Trophoblast cell (in vitro differentiated cells and primary cell): ENCODE measurements at regions not wholly inside any gene's neighbourhood (a gene's known extent, or its start where the extent isn't known, plus 50 kb on each side); places are given as distances from the start of the nearest gene placed in this dataset.
A peak's percentile ranks its signal among the peaks of the same experiment; 100 is the strongest.

Source experiments
- DNase-seq, 2 donors: peaks; one replicate each; pipeline ENCODE4 v3.0.0-alpha.2; 2016
- H2AFZ ChIP-seq: 2 replicates; pipeline ENCODE4 v1.6.1; 2013; ENCODE audit warnings: low read length, moderate library complexity, mild to moderate bottlenecking; ENCODE audit not compliant: insufficient read depth, poor library complexity
- H2AK5ac ChIP-seq: 2 replicates; pipeline ENCODE4 v1.6.1; 2013; ENCODE audit warnings: mild to moderate bottlenecking, low read length
- H2BK120ac ChIP-seq: 2 replicates; pipeline ENCODE4 v1.6.1; 2013; ENCODE audit warnings: low read length, mild to moderate bottlenecking, moderate library complexity; ENCODE audit not compliant: insufficient read depth, poor library complexity
- H2BK12ac ChIP-seq: 2 replicates; pipeline ENCODE4 v1.6.1; 2013; ENCODE audit warnings: mild to moderate bottlenecking, low read length, moderate library complexity
- H2BK5ac ChIP-seq: 2 replicates; pipeline ENCODE4 v1.6.1; 2013; ENCODE audit warnings: low read length, low read depth, moderate library complexity, mild to moderate bottlenecking; ENCODE audit not compliant: poor library complexity
- H3K14ac ChIP-seq: 2 replicates; pipeline ENCODE4 v1.6.1; 2013; ENCODE audit warnings: mild to moderate bottlenecking, low read length
- H3K18ac ChIP-seq: 2 replicates; pipeline ENCODE4 v1.6.1; 2013; ENCODE audit warnings: mild to moderate bottlenecking, low read length
- H3K23ac ChIP-seq: 2 replicates; pipeline ENCODE4 v1.6.1; 2013; ENCODE audit warnings: low read length
- H3K27ac ChIP-seq: 2 replicates; pipeline ENCODE4 v1.5.1; 2013; ENCODE audit warnings: low read depth, mild to moderate bottlenecking, inconsistent platforms, low read length, moderate library complexity
- H3K27me3 ChIP-seq: 2 replicates; pipeline ENCODE4 v1.6.1; 2013; ENCODE audit warnings: inconsistent platforms, mild to moderate bottlenecking, low read length, moderate library complexity; ENCODE audit not compliant: insufficient read depth
- H3K36me3 ChIP-seq, 2 experiments: 1 replicate in 1 of 2; 2 replicates in 1 of 2; pipeline ENCODE4 v1.6.1; 2013; ENCODE audit warnings: low read length in 2 of 2, mild to moderate bottlenecking in 2 of 2, moderate library complexity in 1 of 2; ENCODE audit not compliant: insufficient read depth in 2 of 2, control insufficient read depth in 1 of 2
- H3K4ac ChIP-seq: 2 replicates; pipeline ENCODE4 v1.6.1; 2013; ENCODE audit warnings: low read depth, mild to moderate bottlenecking, low read length, moderate library complexity
- H3K4me1 ChIP-seq, 2 experiments: 1 replicate in 1 of 2; 2 replicates in 1 of 2; pipeline ENCODE4 v1.6.1; 2013; ENCODE audit warnings: low read length in 2 of 2, mild to moderate bottlenecking in 2 of 2, moderate library complexity in 1 of 2; ENCODE audit not compliant: insufficient read depth in 2 of 2, control insufficient read depth in 1 of 2
- H3K4me2 ChIP-seq: 2 replicates; pipeline ENCODE4 v1.6.1; 2013; ENCODE audit warnings: inconsistent platforms, mild to moderate bottlenecking, low read length, moderate library complexity
- H3K4me3 ChIP-seq: 2 replicates; pipeline ENCODE4 v1.5.1; 2013; ENCODE audit warnings: mild to moderate bottlenecking, low read depth, low read length, inconsistent platforms
- H3K79me1 ChIP-seq: one replicate; pipeline ENCODE4 v1.6.1; 2013; ENCODE audit warnings: low read length
- H3K79me2 ChIP-seq: 2 replicates; pipeline ENCODE4 v1.6.1; 2013; ENCODE audit warnings: low read length, mild to moderate bottlenecking; ENCODE audit not compliant: control insufficient read depth, insufficient read depth, poor library complexity
- H3K9ac ChIP-seq: 2 replicates; pipeline ENCODE4 v1.6.1; 2013; ENCODE audit warnings: mild to moderate bottlenecking, low read length
- H3K9me3 ChIP-seq: 2 replicates; pipeline ENCODE4 v1.6.1; 2013; ENCODE audit warnings: low read depth, mild to moderate bottlenecking, control low read depth, inconsistent platforms, low read length; ENCODE audit not compliant: insufficient read depth
- H4K12ac ChIP-seq: 2 replicates; pipeline ENCODE4 v1.6.1; 2013; ENCODE audit warnings: low read depth, mild to moderate bottlenecking, low read length, moderate library complexity
- H4K8ac ChIP-seq: 2 replicates; pipeline ENCODE4 v1.6.1; 2013; ENCODE audit warnings: low read depth, mild to moderate bottlenecking, low read length, moderate library complexity
- H4K91ac ChIP-seq: one replicate; pipeline ENCODE4 v1.6.1; 2013; ENCODE audit warnings: low read depth, mild to moderate bottlenecking, low read length, moderate library complexity
- WGBS: extraction: QIAGEN DNeasy Blood & Tissue Kit; methylation state at CpG from one replicate; pipeline ENCODE4 v1.1.7; 2013; ENCODE audit warnings: missing lambda C conversion rate; ENCODE audit not compliant: insufficient read length, insufficient coverage; ENCODE audit errors: extremely low coverage; 5-methylcytosine and 5-hydroxymethylcytosine counted together

DNA sequence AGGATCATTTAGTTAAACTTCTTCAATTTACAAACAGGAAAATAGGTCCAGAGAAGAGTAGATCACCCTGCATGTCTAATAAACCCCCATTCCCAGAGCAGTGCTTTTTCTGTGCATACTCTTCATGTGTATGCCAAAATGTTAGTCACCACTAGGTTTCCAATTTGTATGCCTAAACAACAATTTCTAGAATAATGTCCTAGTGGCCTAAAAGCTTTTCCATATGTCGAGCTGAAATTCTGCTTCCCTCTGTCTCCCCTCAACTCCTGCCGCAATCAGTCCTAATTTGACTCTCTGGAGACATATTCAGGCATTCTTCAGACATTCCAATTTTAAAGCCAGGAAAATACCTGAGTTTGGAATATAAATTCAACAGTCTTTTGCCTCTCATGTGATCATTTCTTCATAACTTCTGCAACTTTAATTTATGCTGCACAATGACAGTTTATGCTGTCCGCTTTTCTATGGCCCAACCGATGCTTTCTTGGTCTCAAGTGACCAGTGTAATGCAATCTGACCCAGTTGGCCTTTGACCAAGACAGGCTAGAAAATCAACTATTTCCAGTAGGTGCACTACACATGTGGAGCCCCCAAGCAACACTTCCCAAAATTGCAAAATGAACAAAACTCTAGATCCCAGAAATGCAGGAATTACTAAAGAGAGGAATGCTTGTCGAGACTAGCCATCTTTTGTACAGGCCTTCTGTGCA lies 122.9 kb upstream of the FMR1 start:
- Histone ChIP-seq H4K91ac (no peak overlapping the region), H3K36me3 (no peaks in the 10 kb centered on the region)

DNA sequence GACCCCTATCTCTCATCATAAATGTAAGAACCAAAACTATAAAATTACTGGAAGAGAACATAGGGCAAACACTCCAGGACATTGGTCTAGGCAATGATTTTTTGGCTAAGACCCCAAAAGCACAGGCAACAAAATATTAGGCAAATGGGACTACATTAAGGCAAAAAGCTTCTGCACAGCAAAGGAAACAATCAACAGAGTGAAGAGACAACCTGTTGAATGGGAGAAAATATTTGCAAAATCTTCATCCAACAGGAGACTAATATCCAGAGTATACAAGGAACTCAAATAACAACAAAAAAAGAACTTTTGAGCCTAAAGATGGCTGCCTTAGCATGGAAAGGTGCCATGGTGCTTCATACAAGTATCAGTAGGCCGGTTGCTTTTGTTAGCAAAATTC lies 111.1 kb upstream of the FMR1 start:
- no peaks in the 10 kb centered on the region for H3K4me1 ChIP-seq
- no peak overlapping the region for H3K14ac ChIP-seq
- no peak overlapping the region for H2BK120ac ChIP-seq
- no peak overlapping the region for H3K18ac ChIP-seq
- no peak overlapping the region for H3K4ac ChIP-seq
- no peak overlapping the region for H3K27ac ChIP-seq
- H3K36me3 ChIP-seq: no peaks in the 10 kb centered on the region
- H2AFZ ChIP-seq: no peak overlapping the region
- no peaks in the 10 kb centered on the region for H3K79me2 ChIP-seq
- no peaks in the 10 kb centered on the region for H3K9me3 ChIP-seq
- no peak overlapping the region for H2BK12ac ChIP-seq
- WGBS: no CpG with 5 or more reads among the region's 1 CpG
- no peak overlapping the region for H4K12ac ChIP-seq
- no peak overlapping the region for H3K4me3 ChIP-seq
- H3K79me1 ChIP-seq: no peaks in the 10 kb centered on the region
- H3K4me2 ChIP-seq: no peak overlapping the region
- H3K23ac ChIP-seq: no peak overlapping the region
- H2BK5ac ChIP-seq: no peak overlapping the region
- no peaks in the 10 kb centered on the region for H3K27me3 ChIP-seq
- no peak overlapping the region for H4K91ac ChIP-seq
- no peak overlapping the region for H3K9ac ChIP-seq
- DNase-seq: no peak
- H4K8ac ChIP-seq: no peak overlapping the region
- no peak overlapping the region for H2AK5ac ChIP-seq

More for the DNA sequence above, 122.9 kb upstream of the FMR1 start:
- Histone ChIP-seq H3K23ac (no peak overlapping the region), H3K4me2 (no peak overlapping the region), H4K12ac (no peak overlapping the region), H3K18ac (no peak overlapping the region), H2BK5ac (no peak overlapping the region), H2BK12ac (no peak overlapping the region), H2BK120ac (no peak overlapping the region), H3K27ac (no peak overlapping the region), H3K27me3 (no peaks in the 10 kb centered on the region), H3K4me3 (no peak overlapping the region), H3K9me3 (no peaks in the 10 kb centered on the region), H2AFZ (no peak overlapping the region), H3K79me2 (no peaks in the 10 kb centered on the region), H3K9ac (no peak overlapping the region), H3K4ac (no peak overlapping the region), H3K14ac (no peak overlapping the region), H3K79me1 (no peaks in the 10 kb centered on the region), H3K4me1 (no peaks in the 10 kb centered on the region), H2AK5ac (no peak overlapping the region), H4K8ac (no peak overlapping the region)
- DNase-seq: no peak
- no CpG with 5 or more reads among the region's 5 CpGs for WGBS

DNA sequence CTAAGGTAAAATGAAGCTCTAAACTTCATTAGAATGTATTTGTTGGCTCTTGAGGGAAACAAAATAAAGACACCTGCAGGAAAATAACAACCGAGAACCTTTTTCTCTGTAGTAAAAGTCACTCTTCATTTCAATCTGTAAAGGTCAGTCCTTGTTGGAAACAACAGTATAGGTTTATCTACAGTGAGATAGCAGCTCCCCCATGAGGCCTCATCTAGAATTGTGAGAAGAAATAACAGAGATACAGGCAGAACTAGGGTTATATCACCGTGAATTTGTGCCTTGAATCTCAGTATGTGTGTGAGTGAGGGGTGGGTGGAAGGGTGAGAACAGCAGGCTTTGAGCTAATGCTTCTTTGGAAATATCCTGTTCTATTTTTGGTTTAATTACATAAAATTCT lies 107.8 kb upstream of the FMR1 start:
- no peaks in the 10 kb centered on the region for H3K9me3 ChIP-seq
- no peak overlapping the region for H2AK5ac ChIP-seq
- no peaks in the 10 kb centered on the region for H3K79me2 ChIP-seq
- H3K9ac ChIP-seq: no peak overlapping the region
- H4K91ac ChIP-seq: no peak overlapping the region
- H2BK5ac ChIP-seq: no peak overlapping the region
- no peak overlapping the region for H2BK120ac ChIP-seq
- no peak overlapping the region for H3K23ac ChIP-seq
- H3K4me3 ChIP-seq: no peak overlapping the region
- H3K79me1 ChIP-seq: no peaks in the 10 kb centered on the region
- H4K12ac ChIP-seq: no peak overlapping the region
- no CpG with 5 or more reads among the region's 2 CpGs for whole genome bisulfite sequencing
- H2BK12ac ChIP-seq: no peak overlapping the region
- H4K8ac ChIP-seq: no peak overlapping the region
- H3K27me3 ChIP-seq: no peaks in the 10 kb centered on the region
- H3K36me3 ChIP-seq: no peaks in the 10 kb centered on the region
- DNase-seq: peak in 1 of 2 donors; percentile 46
- H3K27ac ChIP-seq: no peak overlapping the region
- no peak overlapping the region for H3K4me2 ChIP-seq
- H3K18ac ChIP-seq: no peak overlapping the region
- H2AFZ ChIP-seq: no peak overlapping the region
- H3K14ac ChIP-seq: no peak overlapping the region
- no peaks in the 10 kb centered on the region for H3K4me1 ChIP-seq
- no peak overlapping the region for H3K4ac ChIP-seq

DNA sequence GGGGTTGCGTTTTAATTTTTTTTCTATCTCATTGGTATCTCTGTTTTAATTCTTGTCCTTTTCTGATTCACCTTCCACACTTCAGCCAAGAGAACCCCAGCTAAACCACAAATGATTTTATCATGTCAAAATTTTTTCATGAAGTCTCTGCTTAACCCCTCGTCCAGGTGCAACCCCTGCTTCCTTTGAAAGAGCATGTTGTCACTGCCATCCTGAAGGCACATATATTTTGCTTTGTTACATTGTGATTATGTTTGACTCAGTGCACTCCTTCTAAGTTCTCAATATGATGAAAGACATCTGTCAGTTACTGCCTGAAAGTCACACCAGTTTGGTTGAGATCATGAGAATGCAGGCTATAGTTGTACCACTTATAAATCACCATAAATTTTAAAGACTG lies 99.9 kb upstream of the FMR1 start:
- H3K18ac ChIP-seq: no peak overlapping the region
- H3K79me2 ChIP-seq: no peaks in the 10 kb centered on the region
- no peaks in the 10 kb centered on the region for H3K4me1 ChIP-seq
- H3K14ac ChIP-seq: no peak overlapping the region
- H3K27me3 ChIP-seq: no peaks in the 10 kb centered on the region
- no peak overlapping the region for H4K12ac ChIP-seq
- no peak overlapping the region for H2BK5ac ChIP-seq
- no peak overlapping the region for H4K8ac ChIP-seq
- no peak overlapping the region for H2BK120ac ChIP-seq
- no peak overlapping the region for H3K4me3 ChIP-seq
- no peak overlapping the region for H3K9ac ChIP-seq
- H4K91ac ChIP-seq: no peak overlapping the region
- no peaks in the 10 kb centered on the region for H3K36me3 ChIP-seq
- H3K23ac ChIP-seq: no peak overlapping the region
- no peak overlapping the region for H3K4me2 ChIP-seq
- H3K79me1 ChIP-seq: no peaks in the 10 kb centered on the region
- no peak overlapping the region for H2BK12ac ChIP-seq
- no peak for DNase-seq
- no peak overlapping the region for H2AK5ac ChIP-seq
- no peak overlapping the region for H2AFZ ChIP-seq
- no peaks in the 10 kb centered on the region for H3K9me3 ChIP-seq
- no peak overlapping the region for H3K4ac ChIP-seq
- no CpG with 5 or more reads among the region's 2 CpGs for WGBS
- H3K27ac ChIP-seq: no peak overlapping the region
